KMS-11 (cell line): ENCODE measurements at regions not wholly inside any gene's neighbourhood (a gene's known extent, or its start where the extent isn't known, plus 50 kb on each side); places are given as distances from the start of the nearest gene placed in this dataset.

Experiments
- H2AFZ ChIP-seq: fragments of 200-600 bp; sonication (generic); 2 replicates; pipeline ENCODE4 v1.6.1; 2016; ENCODE audit warnings: antibody characterized with exemption, mixed run types, low read depth
- H3K27ac ChIP-seq: fragments of 200-600 bp; sonication (generic); 2 replicates; pipeline ENCODE4 v1.6.1; 2016; ENCODE audit warnings: mild to moderate bottlenecking, mixed run types
- H3K27me3 ChIP-seq: fragments of 200-600 bp; sonication (generic); 2 replicates; pipeline ENCODE4 v1.6.1; 2017; ENCODE audit warnings: mild to moderate bottlenecking, low read depth, mixed run types, moderate library complexity; ENCODE audit not compliant: insufficient read depth
- H3K36me3 ChIP-seq: fragments of 200-600 bp; sonication (generic); 2 replicates; pipeline ENCODE4 v1.6.1; 2017; ENCODE audit warnings: mild to moderate bottlenecking, mixed run types; ENCODE audit not compliant: insufficient read depth
- H3K4me1 ChIP-seq: fragments of 200-600 bp; sonication (generic); 2 replicates; pipeline ENCODE4 v1.6.1; 2016; ENCODE audit warnings: mild to moderate bottlenecking, low read depth, mixed run types; ENCODE audit not compliant: poor library complexity, severe bottlenecking
- H3K4me2 ChIP-seq: fragments of 200-600 bp; sonication (generic); 2 replicates; pipeline ENCODE4 v1.7.0; 2016; ENCODE audit warnings: mild to moderate bottlenecking, mixed run types
- H3K4me3 ChIP-seq: fragments of 200-600 bp; sonication (generic); IDR thresholded peaks from 2 replicates; pipeline ENCODE4 v1.6.1; 2017; ENCODE audit warnings: low read depth, low read length, mixed read lengths; ENCODE audit not compliant: insufficient read depth
- H3K79me2 ChIP-seq: fragments of 200-600 bp; sonication (generic); 2 replicates; pipeline ENCODE4 v1.6.1; 2016; ENCODE audit warnings: low read depth, mixed run types; ENCODE audit not compliant: insufficient read depth
- H3K9ac ChIP-seq: fragments of 200-600 bp; sonication (generic); 2 replicates; pipeline ENCODE4 v1.6.1; 2016; ENCODE audit warnings: mild to moderate bottlenecking, mixed run types
- H4K20me1 ChIP-seq: fragments of 200-600 bp; sonication (generic); 2 replicates; pipeline ENCODE4 v1.6.1; 2016; ENCODE audit warnings: mild to moderate bottlenecking, mixed run types; ENCODE audit not compliant: insufficient read depth
- TF ChIP-seq, protein P1 (sequence below): fragments of 200-600 bp; sonication (generic); conservative IDR thresholded peaks from 2 replicates; pipeline ENCODE4 v1.6.1; 2017; ENCODE audit warnings: low read depth, mild to moderate bottlenecking, antibody characterized with exemption, low read length, moderate library complexity, mixed read lengths

DNA sequence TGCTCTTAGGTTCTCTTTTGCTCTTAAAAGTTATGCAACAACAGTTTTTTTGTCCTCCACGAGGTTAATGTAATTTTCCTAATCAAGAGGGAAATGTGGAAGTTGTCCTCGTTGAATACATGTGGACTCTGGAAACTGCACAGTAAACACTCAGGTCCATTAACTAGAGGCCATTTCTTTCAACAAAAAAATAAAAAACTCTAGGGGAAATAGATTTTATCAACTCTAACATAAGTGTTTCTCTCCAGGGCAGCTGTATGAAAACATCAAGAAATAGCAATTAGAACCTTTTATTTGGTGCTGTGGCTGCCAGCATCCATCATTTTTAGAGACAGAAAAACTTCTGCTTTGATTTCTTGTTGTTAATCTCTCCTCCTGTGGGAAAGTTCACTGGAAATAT, 288.6 kb downstream of the ICE1 start:
- Histone ChIP-seq H3K36me3 (no peaks in the 10 kb centered on the region), H3K4me1 (no peaks in the 10 kb centered on the region), H3K9ac (no peak overlapping the region), H3K4me3 (no peak overlapping the region), H3K4me2 (no peak overlapping the region), H2AFZ (no peak overlapping the region), H3K27ac (no peak overlapping the region), H4K20me1 (no peaks in the 10 kb centered on the region), H3K27me3 (no peaks in the 10 kb centered on the region), H3K79me2 (no peaks in the 10 kb centered on the region)
- TF ChIP-seq, protein P1, sequence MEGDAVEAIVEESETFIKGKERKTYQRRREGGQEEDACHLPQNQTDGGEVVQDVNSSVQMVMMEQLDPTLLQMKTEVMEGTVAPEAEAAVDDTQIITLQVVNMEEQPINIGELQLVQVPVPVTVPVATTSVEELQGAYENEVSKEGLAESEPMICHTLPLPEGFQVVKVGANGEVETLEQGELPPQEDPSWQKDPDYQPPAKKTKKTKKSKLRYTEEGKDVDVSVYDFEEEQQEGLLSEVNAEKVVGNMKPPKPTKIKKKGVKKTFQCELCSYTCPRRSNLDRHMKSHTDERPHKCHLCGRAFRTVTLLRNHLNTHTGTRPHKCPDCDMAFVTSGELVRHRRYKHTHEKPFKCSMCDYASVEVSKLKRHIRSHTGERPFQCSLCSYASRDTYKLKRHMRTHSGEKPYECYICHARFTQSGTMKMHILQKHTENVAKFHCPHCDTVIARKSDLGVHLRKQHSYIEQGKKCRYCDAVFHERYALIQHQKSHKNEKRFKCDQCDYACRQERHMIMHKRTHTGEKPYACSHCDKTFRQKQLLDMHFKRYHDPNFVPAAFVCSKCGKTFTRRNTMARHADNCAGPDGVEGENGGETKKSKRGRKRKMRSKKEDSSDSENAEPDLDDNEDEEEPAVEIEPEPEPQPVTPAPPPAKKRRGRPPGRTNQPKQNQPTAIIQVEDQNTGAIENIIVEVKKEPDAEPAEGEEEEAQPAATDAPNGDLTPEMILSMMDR, result no peak

DNA sequence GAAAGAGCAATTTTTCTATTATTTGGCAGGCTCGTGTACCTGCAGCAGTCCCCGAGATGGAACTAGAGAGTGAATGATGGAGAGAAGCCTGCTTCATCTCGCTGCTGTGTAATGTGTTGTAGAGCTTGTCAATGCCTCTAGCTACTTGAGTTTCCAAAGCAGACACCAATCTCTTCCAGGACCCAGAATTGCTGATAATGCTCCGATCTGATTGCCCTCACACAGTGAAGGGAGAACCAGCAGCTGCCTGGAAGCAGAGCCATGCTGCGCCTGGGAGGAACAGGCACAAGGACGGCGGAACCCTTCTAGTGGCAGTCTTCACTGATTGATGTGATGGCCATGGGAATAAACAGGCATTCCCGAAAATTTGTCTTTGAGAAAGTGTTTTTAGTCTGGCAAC, 288.0 kb downstream of the ICE1 start:
- H3K36me3 ChIP-seq, result no peaks in the 10 kb centered on the region
- H3K4me3 ChIP-seq, result no peak overlapping the region
- no peaks in the 10 kb centered on the region for H3K27me3 ChIP-seq
- no peaks in the 10 kb centered on the region for H3K4me1 ChIP-seq
- H3K27ac ChIP-seq, result no peak overlapping the region
- TF ChIP-seq, protein P1, result no peak
- H3K9ac ChIP-seq, result no peak overlapping the region
- no peak overlapping the region for H2AFZ ChIP-seq
- no peaks in the 10 kb centered on the region for H4K20me1 ChIP-seq
- H3K4me2 ChIP-seq, result no peak overlapping the region
- no peaks in the 10 kb centered on the region for H3K79me2 ChIP-seq

DNA sequence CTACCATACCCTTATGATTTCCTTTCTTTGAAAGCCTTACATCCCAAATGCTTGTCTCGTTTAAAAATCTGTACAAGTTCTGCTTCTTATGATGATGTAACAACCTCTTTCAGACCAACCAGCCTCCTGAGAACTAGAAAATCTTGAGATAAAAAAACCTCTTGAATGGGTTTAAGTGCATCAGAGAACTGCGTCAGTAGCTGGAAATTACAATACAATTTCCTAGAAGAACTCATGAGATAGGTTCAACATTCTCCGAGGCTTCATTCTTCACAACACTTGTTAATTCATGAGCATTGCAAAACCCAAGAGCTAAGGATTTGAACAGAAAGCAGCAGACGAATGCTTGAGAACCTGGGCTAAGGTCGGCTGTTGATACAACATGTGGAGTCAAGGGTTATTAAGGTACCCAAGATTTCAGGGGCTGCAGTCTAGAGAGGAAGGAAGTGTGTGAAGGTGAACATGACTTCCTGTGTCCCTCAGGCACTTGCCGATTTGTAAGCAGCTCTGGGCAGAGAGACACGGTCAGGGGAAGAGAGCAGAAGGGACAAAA, 286.0 kb downstream of the ICE1 start:
- H3K27me3 ChIP-seq, result no peaks in the 10 kb centered on the region
- H3K4me1 ChIP-seq, result no peaks in the 10 kb centered on the region
- H3K27ac ChIP-seq, result no peak overlapping the region
- no peak overlapping the region for H2AFZ ChIP-seq
- no peaks in the 10 kb centered on the region for H4K20me1 ChIP-seq
- no peak overlapping the region for H3K4me2 ChIP-seq
- TF ChIP-seq, protein P1, result no peak
- H3K36me3 ChIP-seq, result no peaks in the 10 kb centered on the region
- no peak overlapping the region for H3K4me3 ChIP-seq
- no peak overlapping the region for H3K9ac ChIP-seq
- H3K79me2 ChIP-seq, result no peaks in the 10 kb centered on the region

DNA sequence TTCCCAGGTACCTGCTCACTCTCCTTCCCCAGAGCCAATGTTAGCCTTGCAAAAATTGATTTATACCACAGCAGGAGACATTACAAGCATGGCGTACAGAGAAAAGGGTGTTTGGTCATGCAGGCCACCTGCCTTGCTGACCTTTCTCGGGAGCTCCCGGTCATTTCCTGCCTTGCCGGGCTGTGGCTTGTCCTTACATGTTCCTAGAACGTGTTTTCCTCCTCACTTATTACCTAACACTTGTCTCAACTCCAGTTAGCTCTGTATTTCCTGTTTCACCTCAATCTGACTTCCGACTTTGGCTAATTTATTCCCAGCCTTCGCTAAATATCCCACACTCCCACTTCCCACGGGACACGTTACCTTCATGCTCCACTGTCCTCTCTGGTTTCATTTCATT, 282.5 kb downstream of the ICE1 start:
- no peaks in the 10 kb centered on the region for H3K36me3 ChIP-seq
- H3K9ac ChIP-seq, result no peak overlapping the region
- H4K20me1 ChIP-seq, result no peaks in the 10 kb centered on the region
- H3K4me3 ChIP-seq, result no peak overlapping the region
- H3K4me1 ChIP-seq, result no peaks in the 10 kb centered on the region
- H3K4me2 ChIP-seq, result no peak overlapping the region
- TF ChIP-seq, protein P1, result no peak
- no peak overlapping the region for H2AFZ ChIP-seq
- H3K27me3 ChIP-seq, result no peaks in the 10 kb centered on the region
- H3K79me2 ChIP-seq, result no peaks in the 10 kb centered on the region
- H3K27ac ChIP-seq, result no peak overlapping the region
